K562 (cell line): ENCODE measurements at regions not wholly inside any gene's neighbourhood (a gene's known extent, or its start where the extent isn't known, plus 50 kb on each side); places are given as distances from the start of the nearest gene placed in this dataset.

Experiments used
- ATAC-seq: fragments of 200-7000 bp; cut with Tn5 transposase; 3 replicates; pipeline ENCODE4 v1.9.1; 2020; ENCODE audit warnings: moderate library complexity
- BruUV-seq: library from RNA; stranded (reverse); fragments of 400-500 nt; replicated peaks from 2 replicates; lab custom pipeline; 2021; lab: Mats Ljungman, UMichigan
- CTCF ChIA-PET: fragments of 300-600 bp; formaldehyde crosslinking; extraction: SDS; loops from one replicate; lab custom pipeline; 2021; ENCODE audit warnings: low intra/inter-chr PET ratio; lab: Yijun Ruan, JAX
- POLR2A ChIA-PET: fragments of 300-600, 350-650 bp; sonication (Branson Sonifier 250); formaldehyde crosslinking; extraction: SDS; loops from one replicate; lab custom pipeline; 2021; ENCODE audit warnings: antibody characterized with exemption, inconsistent platforms; lab: Yijun Ruan, JAX
- DNase-seq, 4 experiments: peaks; one replicate each; pipeline versions ENCODE4 v3.0.0 to v3.0.0-alpha.2; 2011 to 2018; ENCODE audit warnings: low spot score in 3 of 4, mixed read lengths in 3 of 4; ENCODE audit errors: extremely low read depth in 1 of 4
- FAIRE-seq: peaks from 2 replicates; lab custom pipeline; 2011; peaks lifted over from hg19 to GRCh38; lab: Jason Lieb, UNC
- H2AFZ ChIP-seq: 2 replicates; pipeline ENCODE4 v1.6.0; 2011; ENCODE audit warnings: low read depth, low read length, control low read depth, inconsistent platforms
- H3K27ac ChIP-seq: fragments of 200-600 bp; 3 replicates; pipeline ENCODE4 v1.8.0; 2011; ENCODE audit warnings: low read depth, mild to moderate bottlenecking, control low read depth, inconsistent platforms, low read length, moderate library complexity, mixed read lengths; ENCODE audit errors: extremely low read depth
- H3K27me3 ChIP-seq, 2 experiments: fragments of 300-600 bp in 1 of 2; 2 replicates in 1 of 2; 3 replicates in 1 of 2; pipeline versions ENCODE4 v1.6.0 to v1.8.0; 2011; ENCODE audit warnings: inconsistent platforms in 2 of 2, low read length in 2 of 2, mild to moderate bottlenecking in 1 of 2, mixed read lengths in 1 of 2, moderate library complexity in 1 of 2; ENCODE audit not compliant: control insufficient read depth in 2 of 2, insufficient read depth in 2 of 2
- H3K36me3 ChIP-seq: fragments of 300-600 bp; 3 replicates; pipeline ENCODE4 v1.8.0; 2011; ENCODE audit warnings: mild to moderate bottlenecking, low read length, inconsistent platforms; ENCODE audit not compliant: control insufficient read depth, insufficient read depth
- H3K4me1 ChIP-seq, 2 experiments: fragments of 200-600 bp in 1 of 2; replicated peaks in 1 of 2; 2 replicates in 1 of 2; 3 replicates in 1 of 2; pipeline versions ENCODE4 v1.5.1 to v1.8.0; 2011; ENCODE audit warnings: inconsistent platforms in 2 of 2, low read length in 2 of 2, mild to moderate bottlenecking in 1 of 2, mixed read lengths in 1 of 2, moderate library complexity in 1 of 2; ENCODE audit not compliant: control insufficient read depth in 2 of 2, insufficient read depth in 2 of 2
- H3K4me2 ChIP-seq: 2 replicates; pipeline ENCODE4 v1.6.1; 2011; ENCODE audit warnings: low read length, control low read depth, inconsistent platforms, mixed read lengths; ENCODE audit not compliant: insufficient read depth
- H3K4me3 ChIP-seq: fragments of 200-600 bp; sonication (generic), shearing (Covaris generic); 2 replicates; pipeline ENCODE4 v1.5.1; 2016; ENCODE audit warnings: control low read depth, inconsistent platforms
- H3K79me2 ChIP-seq: fragments of 200-600 bp; 3 replicates; pipeline ENCODE4 v1.8.0; 2011; ENCODE audit warnings: low read length, inconsistent platforms; ENCODE audit not compliant: control insufficient read depth, insufficient read depth
- H3K9ac ChIP-seq, 2 experiments: 2 replicates each; pipeline versions ENCODE4 v1.6.0 to v1.6.1; 2011; ENCODE audit warnings: low read depth in 2 of 2, low read length in 2 of 2, control low read depth in 1 of 2, inconsistent platforms in 1 of 2, mild to moderate bottlenecking in 1 of 2, mixed read lengths in 1 of 2; ENCODE audit not compliant: insufficient read depth in 1 of 2
- H3K9me1 ChIP-seq: one replicate; pipeline ENCODE4 v1.6.0; 2011; ENCODE audit warnings: inconsistent platforms, mild to moderate bottlenecking, low read length, moderate library complexity; ENCODE audit not compliant: control insufficient read depth, insufficient read depth
- H3K9me3 ChIP-seq: replicated peaks from 2 replicates; pipeline ENCODE4 v1.5.1; 2011; ENCODE audit warnings: low read depth, low read length, inconsistent platforms; ENCODE audit not compliant: control insufficient read depth, insufficient read depth
- H4K20me1 ChIP-seq: replicated peaks from 2 replicates; pipeline ENCODE4 v1.6.1; 2011; ENCODE audit warnings: low read length, inconsistent platforms, mixed read lengths; ENCODE audit not compliant: control insufficient read depth, insufficient read depth
- BCOR ChIP-seq: fragments of 450-650 bp; IDR thresholded peaks from 2 replicates; pipeline ENCODE4 v1.6.1; 2016
- C11orf30 ChIP-seq: fragments of 450-650 bp; IDR thresholded peaks from 2 replicates; pipeline ENCODE4 v1.6.1; 2016; ENCODE audit warnings: low read depth, mild to moderate bottlenecking
- KLF6 ChIP-seq: fragments of 250-450 bp; sonication (Bioruptor Pico); IDR thresholded peaks from 2 replicates; pipeline ENCODE4 v1.4.0; 2020; ENCODE audit warnings: mild to moderate bottlenecking, moderate library complexity, borderline replicate concordance
- MAFF ChIP-seq: IDR thresholded peaks from 2 replicates; pipeline ENCODE4 v1.6.1; 2012; ENCODE audit warnings: low read length, improper control_type of control experiment
- MAFG ChIP-seq: fragments of 450-650 bp; conservative IDR thresholded peaks from 2 replicates; pipeline ENCODE4 v1.6.1; 2016; ENCODE audit warnings: missing genetic modification characterization, missing compliant biosample characterization
- NCOA1 ChIP-seq: fragments of 450-650 bp; IDR thresholded peaks from 2 replicates; pipeline ENCODE4 v1.6.1; 2016; ENCODE audit warnings: low read depth
- NCOA6 ChIP-seq: fragments of 450-650 bp; IDR thresholded peaks from 2 replicates; pipeline ENCODE4 v1.6.1; 2017; ENCODE audit warnings: mild to moderate bottlenecking
- SPI1 ChIP-seq: IDR thresholded peaks from 2 replicates; pipeline ENCODE4 v1.6.1; 2011; ENCODE audit warnings: low read depth, low read length, control low read depth, borderline replicate concordance
- STAG1 ChIP-seq: sonication (generic); formaldehyde crosslinking; IDR thresholded peaks from 2 replicates; pipeline ENCODE4 v1.5.0; 2020; ENCODE audit warnings: missing genetic modification reagents, borderline replicate concordance
- TRIM28 ChIP-seq: fragments of 450-650 bp; IDR thresholded peaks from 2 replicates; pipeline ENCODE4 v1.6.1; 2017
- TSC22D4 ChIP-seq: fragments of 450-650 bp; IDR thresholded peaks from 2 replicates; pipeline ENCODE4 v1.6.1; 2016; ENCODE audit warnings: missing genetic modification characterization, missing biosample characterization, control low read depth
- ZBTB12 ChIP-seq: fragments of 250-450 bp; sonication (Bioruptor Pico); IDR thresholded peaks from 2 replicates; pipeline ENCODE4 v1.4.0; 2020
- ZBTB34 ChIP-seq: fragments of 250-450 bp; sonication (Bioruptor Pico); IDR thresholded peaks from 2 replicates; pipeline ENCODE4 v1.8.0; 2021; ENCODE audit warnings: mild to moderate bottlenecking, moderate library complexity
- ZNF140 ChIP-seq: fragments of 250-450 bp; sonication (Bioruptor Pico); IDR thresholded peaks from 2 replicates; pipeline ENCODE4 v1.8.0; 2021; ENCODE audit warnings: moderate library complexity, mild to moderate bottlenecking, inconsistent platforms
- ZNF174 ChIP-seq: fragments of 250-450 bp; sonication (Bioruptor Pico); IDR thresholded peaks from 2 replicates; pipeline ENCODE4 v1.4.0; 2020; ENCODE audit warnings: mild to moderate bottlenecking
- ZNF316 ChIP-seq: fragments of 450-650 bp; IDR thresholded peaks from 2 replicates; pipeline ENCODE4 v1.6.1; 2016
- ZNF589 ChIP-seq: fragments of 200-800 bp; sonication (Bioruptor generic); IDR thresholded peaks from 2 replicates; pipeline ENCODE4 v1.6.1; 2016; ENCODE audit warnings: low read depth, missing genetic modification characterization, missing compliant biosample characterization
- WGBS: fragments of 100-300 bp; shearing (Covaris generic); methylation state at CpG from one replicate; pipeline ENCODE4 v1.1.6; 2016; ENCODE audit warnings: low coverage, mixed read lengths; ENCODE audit not compliant: insufficient coverage; ENCODE audit errors: missing lambda C conversion rate; 5-methylcytosine and 5-hydroxymethylcytosine counted together
- in situ Hi-C: fragments of 300-500 bp; cut with MboI; formaldehyde crosslinking; loops from 4 replicates; pipeline ENCODE4 v1.15.0; 2018; ENCODE audit warnings: inconsistent platforms, mixed read lengths
- intact Hi-C: fragments of 100-400 bp; cut with micrococcal nuclease; formaldehyde crosslinking; loops from 2 replicates; pipeline ENCODE4 v1.14.2; 2022
- TF ChIP-seq, protein P1 (sequence below): sonication (generic); formaldehyde crosslinking; IDR thresholded peaks from 2 replicates; pipeline ENCODE4 v1.5.0; 2020; ENCODE audit warnings: missing genetic modification reagents

- ATAC-seq (no peak), FAIRE-seq (no peak), DNase-seq (no peak)
- WGBS, result 0% methylated on average over 1 of the region's 1 CpG
- no peaks in the 10 kb centered on the region for H3K36me3 ChIP-seq
- H3K9me1 ChIP-seq, result no peaks in the 10 kb centered on the region
- no peaks in the 10 kb centered on the region for H3K9me3 ChIP-seq
- no peaks in the 10 kb centered on the region for H3K79me2 ChIP-seq
- TF ChIP-seq ZNF316 (peak; percentile 70), NCOA6 (no peak), MAFG (tag) (peak; percentile 62), ZNF140 (no peak), STAG1 (no peak), SPI1 (peak; percentile 31; the same call in 1 of the 2 replicates), BCOR (no peak), MAFF (peak; percentile 60), C11orf30 (peak; percentile 63)
- ChIA-PET POLR2A (no interaction called here), CTCF (no interaction called here)
- no peak overlapping the region for H3K4me2 ChIP-seq
- no peak overlapping the region for H3K4me3 ChIP-seq
- BruUV-seq, result no TSS peak
- H4K20me1 ChIP-seq, result no peaks in the 10 kb centered on the region
- H3K4me1 ChIP-seq, result no peaks in the 10 kb centered on the region
- no peaks in the 10 kb centered on the region; a peak in 1 of 5 replicates for H3K27me3 ChIP-seq
- no peak overlapping the region for H2AFZ ChIP-seq
- H3K9ac ChIP-seq, result no peak overlapping the region
- in situ Hi-C loops (no loop called here), intact Hi-C loops (no loop called here)
- H3K27ac ChIP-seq, result no peak overlapping the region
Measured at GRCh38 chr9:87029905-87030304, 82.6 kb upstream of the GAS1 start.

DNA sequence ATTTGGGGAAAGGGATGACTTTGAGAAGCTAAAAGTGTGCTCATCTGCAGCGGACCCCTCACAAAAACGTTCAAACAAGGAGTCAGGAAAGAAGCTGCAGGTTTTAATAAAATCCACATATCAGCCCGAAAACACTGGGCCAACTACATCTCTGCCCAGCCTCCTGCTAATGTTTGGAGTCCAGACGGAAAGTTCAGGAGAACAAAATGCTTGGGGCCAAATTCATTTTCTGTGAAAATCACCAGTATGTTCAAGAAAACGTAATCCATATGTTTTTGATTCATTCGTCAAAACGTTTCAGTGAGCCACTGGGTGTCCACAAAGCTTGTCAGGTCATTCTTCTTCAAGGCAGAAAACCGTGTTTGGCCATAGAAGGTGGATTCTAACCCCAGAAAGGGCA lies 87.5 kb upstream of the GAS1 start:
- CTCF ChIA-PET, result no interaction called here
- POLR2A ChIA-PET, result interaction anchor here (0.7 to 1.1 kb wide), 3 partner anchors 10 to 271 kb away, joined by 3 read pairs; no protein-coding TSS in a partner anchor
- H3K4me1 ChIP-seq, result no peaks in the 10 kb centered on the region
- no peak overlapping the region for H3K4me2 ChIP-seq
- no peaks in the 10 kb centered on the region; a peak in 1 of 5 replicates for H3K27me3 ChIP-seq
- no peak overlapping the region for H3K27ac ChIP-seq
- BruUV-seq, result no TSS peak
- no peak for FAIRE-seq
- no peaks in the 10 kb centered on the region for H4K20me1 ChIP-seq
- no peak overlapping the region for H2AFZ ChIP-seq
- 3% methylated on average over 8 of the region's 8 CpGs for WGBS
- no peaks in the 10 kb centered on the region for H3K9me1 ChIP-seq
- H3K79me2 ChIP-seq, result no peaks in the 10 kb centered on the region
- DNase-seq, result no peak
- in situ Hi-C loops, result no loop called here
- no peaks in the 10 kb centered on the region for H3K36me3 ChIP-seq
- H3K9ac ChIP-seq, result no peak overlapping the region
- intact Hi-C loops, result no loop called here
- H3K4me3 ChIP-seq, result no peak overlapping the region
- H3K9me3 ChIP-seq, result no peaks in the 10 kb centered on the region
- no peak for ATAC-seq
- TF ChIP-seq ZBTB12 (CRISPR knock-in tag) (no peak), KLF6 (CRISPR knock-in tag) (no peak), TRIM28 (no peak), NCOA1 (no peak), ZNF174 (CRISPR knock-in tag) (no peak), TSC22D4 (tag) (no peak), ZBTB34 (no peak), ZNF589 (CRISPR knock-in tag) (no peak)
- TF ChIP-seq, protein P1, sequence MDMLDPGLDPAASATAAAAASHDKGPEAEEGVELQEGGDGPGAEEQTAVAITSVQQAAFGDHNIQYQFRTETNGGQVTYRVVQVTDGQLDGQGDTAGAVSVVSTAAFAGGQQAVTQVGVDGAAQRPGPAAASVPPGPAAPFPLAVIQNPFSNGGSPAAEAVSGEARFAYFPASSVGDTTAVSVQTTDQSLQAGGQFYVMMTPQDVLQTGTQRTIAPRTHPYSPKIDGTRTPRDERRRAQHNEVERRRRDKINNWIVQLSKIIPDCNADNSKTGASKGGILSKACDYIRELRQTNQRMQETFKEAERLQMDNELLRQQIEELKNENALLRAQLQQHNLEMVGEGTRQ, result no peak
